KMS-11 (cell line): ENCODE measurements at regions not wholly inside any gene's neighbourhood (a gene's known extent, or its start where the extent isn't known, plus 50 kb on each side); places are given as distances from the start of the nearest gene placed in this dataset.

Source experiments
- H2AFZ ChIP-seq: fragments of 200-600 bp; sonication (generic); 2 replicates; pipeline ENCODE4 v1.6.1; 2016; ENCODE audit warnings: antibody characterized with exemption, mixed run types, low read depth
- H3K27ac ChIP-seq: fragments of 200-600 bp; sonication (generic); 2 replicates; pipeline ENCODE4 v1.6.1; 2016; ENCODE audit warnings: mild to moderate bottlenecking, mixed run types
- H3K27me3 ChIP-seq: fragments of 200-600 bp; sonication (generic); 2 replicates; pipeline ENCODE4 v1.6.1; 2017; ENCODE audit warnings: mild to moderate bottlenecking, low read depth, mixed run types, moderate library complexity; ENCODE audit not compliant: insufficient read depth
- H3K36me3 ChIP-seq: fragments of 200-600 bp; sonication (generic); 2 replicates; pipeline ENCODE4 v1.6.1; 2017; ENCODE audit warnings: mild to moderate bottlenecking, mixed run types; ENCODE audit not compliant: insufficient read depth
- H3K4me1 ChIP-seq: fragments of 200-600 bp; sonication (generic); 2 replicates; pipeline ENCODE4 v1.6.1; 2016; ENCODE audit warnings: mild to moderate bottlenecking, low read depth, mixed run types; ENCODE audit not compliant: poor library complexity, severe bottlenecking
- H3K4me2 ChIP-seq: fragments of 200-600 bp; sonication (generic); 2 replicates; pipeline ENCODE4 v1.7.0; 2016; ENCODE audit warnings: mild to moderate bottlenecking, mixed run types
- H3K4me3 ChIP-seq: fragments of 200-600 bp; sonication (generic); IDR thresholded peaks from 2 replicates; pipeline ENCODE4 v1.6.1; 2017; ENCODE audit warnings: low read depth, low read length, mixed read lengths; ENCODE audit not compliant: insufficient read depth
- H3K79me2 ChIP-seq: fragments of 200-600 bp; sonication (generic); 2 replicates; pipeline ENCODE4 v1.6.1; 2016; ENCODE audit warnings: low read depth, mixed run types; ENCODE audit not compliant: insufficient read depth
- H3K9ac ChIP-seq: fragments of 200-600 bp; sonication (generic); 2 replicates; pipeline ENCODE4 v1.6.1; 2016; ENCODE audit warnings: mild to moderate bottlenecking, mixed run types
- H4K20me1 ChIP-seq: fragments of 200-600 bp; sonication (generic); 2 replicates; pipeline ENCODE4 v1.6.1; 2016; ENCODE audit warnings: mild to moderate bottlenecking, mixed run types; ENCODE audit not compliant: insufficient read depth
- CTCF ChIP-seq: fragments of 200-600 bp; sonication (generic); conservative IDR thresholded peaks from 2 replicates; pipeline ENCODE4 v1.6.1; 2017; ENCODE audit warnings: low read depth, mild to moderate bottlenecking, antibody characterized with exemption, low read length, moderate library complexity, mixed read lengths

GRCh38 chr15:85932391-85932790 is 137.7 kb upstream of the KLHL25 start:
- no peak overlapping the region for H3K4me3 ChIP-seq
- no peak overlapping the region for H3K9ac ChIP-seq
- no peak overlapping the region for H2AFZ ChIP-seq
- H4K20me1 ChIP-seq, result no peaks in the 10 kb centered on the region
- H3K36me3 ChIP-seq, result no peaks in the 10 kb centered on the region
- H3K4me2 ChIP-seq, result no peak overlapping the region
- no peak overlapping the region for H3K27ac ChIP-seq
- H3K4me1 ChIP-seq, result no peaks in the 10 kb centered on the region
- no peaks in the 10 kb centered on the region for H3K79me2 ChIP-seq
- H3K27me3 ChIP-seq, result no peaks in the 10 kb centered on the region
- no peak for TF ChIP-seq CTCF

GRCh38 chr15:85934691-85935090 is 140.0 kb upstream of the KLHL25 start:
- H3K4me3 ChIP-seq, result no peak overlapping the region
- no peaks in the 10 kb centered on the region for H3K27me3 ChIP-seq
- H2AFZ ChIP-seq, result no peak overlapping the region
- H3K9ac ChIP-seq, result no peak overlapping the region
- H3K4me2 ChIP-seq, result no peak overlapping the region
- no peak for TF ChIP-seq CTCF
- no peaks in the 10 kb centered on the region for H3K79me2 ChIP-seq
- no peaks in the 10 kb centered on the region for H4K20me1 ChIP-seq
- H3K27ac ChIP-seq, result no peak overlapping the region
- no peaks in the 10 kb centered on the region for H3K4me1 ChIP-seq
- H3K36me3 ChIP-seq, result no peaks in the 10 kb centered on the region

GRCh38 chr15:85935182-85935581 is 140.5 kb upstream of the KLHL25 start:
- Histone ChIP-seq H3K4me2 (no peak overlapping the region), H2AFZ (no peak overlapping the region), H3K27me3 (no peaks in the 10 kb centered on the region), H3K9ac (no peak overlapping the region), H3K4me1 (no peaks in the 10 kb centered on the region), H4K20me1 (no peaks in the 10 kb centered on the region), H3K27ac (no peak overlapping the region), H3K4me3 (no peak overlapping the region), H3K36me3 (no peaks in the 10 kb centered on the region), H3K79me2 (no peaks in the 10 kb centered on the region)
- no peak for TF ChIP-seq CTCF

- TF ChIP-seq CTCF, result no peak
- no peak overlapping the region for H3K9ac ChIP-seq
These were observed 142.0 kb upstream of the AGBL1 start for GRCh38 chr15:85937661-85938060.

More at GRCh38 chr15:85937661-85938060, 142.0 kb upstream of the AGBL1 start:
- H4K20me1 ChIP-seq, result no peaks in the 10 kb centered on the region
- no peak overlapping the region for H3K27ac ChIP-seq
- no peaks in the 10 kb centered on the region for H3K36me3 ChIP-seq
- no peak overlapping the region for H2AFZ ChIP-seq
- no peak overlapping the region for H3K4me3 ChIP-seq
- H3K4me1 ChIP-seq, result peaks cover 7% of the 10 kb centered on the region
- H3K79me2 ChIP-seq, result no peaks in the 10 kb centered on the region
- H3K4me2 ChIP-seq, result no peak overlapping the region
- no peaks in the 10 kb centered on the region for H3K27me3 ChIP-seq
